ENCODE measurements at regions not wholly inside any gene's neighbourhood (a gene's known extent, or its start where the extent isn't known, plus 50 kb on each side); places are given as distances from the start of the nearest gene placed in this dataset.

- H3K4me3 ChIP-seq (replicated peaks in 1 of 3; ENCODE audit: insufficient read depth in 1 of 3, low read depth in 1 of 3, low read length in 3 of 3): no peak overlapping the region
- H3K27ac ChIP-seq (ENCODE audit: insufficient read depth, low read depth, low read length): no peak overlapping the region
- no peaks in the 10 kb centered on the region for H3K36me3 ChIP-seq (ENCODE audit: control insufficient read depth in 2 of 2, extremely low read depth in 1 of 2, insufficient read depth in 2 of 2, low read length in 2 of 2)
- H2AFZ ChIP-seq (ENCODE audit: low read depth, low read length): no peak overlapping the region
- no peaks in the 10 kb centered on the region for H3K79me2 ChIP-seq (ENCODE audit: control insufficient read depth, insufficient read depth, low read length)
- H3K27me3 ChIP-seq (ENCODE audit: control insufficient read depth in 2 of 2, insufficient read depth in 2 of 2, low read length in 2 of 2): no peaks in the 10 kb centered on the region
- TF ChIP-seq CTCF (IDR thresholded peaks at IDR 0.05; ENCODE audit: extremely low read depth in 1 of 2, insufficient read depth in 1 of 2, low read depth in 1 of 2, low read length in 2 of 2): no peak
- TF ChIP-seq JUN (IDR thresholded peaks at IDR 0.05; ENCODE audit: borderline replicate concordance, insufficient read depth, insufficient read length, low read depth): no peak
- no peak for TF ChIP-seq MAX (IDR thresholded peaks at IDR 0.05; ENCODE audit: insufficient read depth, insufficient read length)
- TF ChIP-seq EZH2 (IDR thresholded peaks at IDR 0.05; ENCODE audit: borderline replicate concordance, low read depth, low read length, severe bottlenecking): no peak
- TF ChIP-seq POLR2A (IDR thresholded peaks at IDR 0.05; ENCODE audit: low read depth, low read length): no peak
- no peak for TF ChIP-seq POLR2AphosphoS5 (IDR thresholded peaks at IDR 0.05; ENCODE audit: insufficient read depth, low read depth, low read length)
- TF ChIP-seq MYC (IDR thresholded peaks at IDR 0.05; ENCODE audit: low read depth, low read length): no peak
- no peak for TF ChIP-seq FOS (IDR thresholded peaks at IDR 0.05; ENCODE audit: borderline replicate concordance, insufficient read depth, low read length)
- no peak for TF ChIP-seq GATA2 (IDR thresholded peaks at IDR 0.05; ENCODE audit: insufficient read depth, insufficient read length, low read depth, low read length)
- POLR2A ChIA-PET: no interaction called here
- CTCF ChIA-PET: no interaction called here
- dilution Hi-C loops (cut with MboI; ENCODE audit: extremely low pct_ligation_motif_present, low sequenced_read_pairs): no loop called here
- no peak overlapping the region for H3K9ac ChIP-seq (replicated peaks; ENCODE audit: extremely low read depth, insufficient read depth, low read length)
- no TSS peak for BruUV-seq (replicated peaks)
- no peak overlapping the region for H3K4me2 ChIP-seq (ENCODE audit: insufficient read depth, low read length)
- no peaks in the 10 kb centered on the region for H4K20me1 ChIP-seq (replicated peaks; ENCODE audit: control insufficient read depth, extremely low read depth, insufficient read depth, low read length)
- intact Hi-C loops (cut with micrococcal nuclease): no loop called here
- no peaks in the 10 kb centered on the region for H3K9me1 ChIP-seq (replicated peaks; ENCODE audit: control insufficient read depth, extremely low read depth, insufficient read depth, low read length)
- DNase-seq (ENCODE audit: low read depth, low spot score) (no peak), FAIRE-seq (no peak)
- no peaks in the 10 kb centered on the region for H3K9me3 ChIP-seq (replicated peaks; ENCODE audit: control insufficient read depth, insufficient read depth, low read length)
- H3K4me1 ChIP-seq (ENCODE audit: control insufficient read depth, extremely low read depth, insufficient read depth, low read length): no peaks in the 10 kb centered on the region
Measured at GRCh38 chr5:164898705-164899104, 1393.3 kb downstream of the MAT2B start.

All from endothelial cell of umbilical vein (primary cell).